ENCODE measurements at regions not wholly inside any gene's neighbourhood (a gene's known extent, or its start where the extent isn't known, plus 50 kb on each side); places are given as distances from the start of the nearest gene placed in this dataset.

DNA sequence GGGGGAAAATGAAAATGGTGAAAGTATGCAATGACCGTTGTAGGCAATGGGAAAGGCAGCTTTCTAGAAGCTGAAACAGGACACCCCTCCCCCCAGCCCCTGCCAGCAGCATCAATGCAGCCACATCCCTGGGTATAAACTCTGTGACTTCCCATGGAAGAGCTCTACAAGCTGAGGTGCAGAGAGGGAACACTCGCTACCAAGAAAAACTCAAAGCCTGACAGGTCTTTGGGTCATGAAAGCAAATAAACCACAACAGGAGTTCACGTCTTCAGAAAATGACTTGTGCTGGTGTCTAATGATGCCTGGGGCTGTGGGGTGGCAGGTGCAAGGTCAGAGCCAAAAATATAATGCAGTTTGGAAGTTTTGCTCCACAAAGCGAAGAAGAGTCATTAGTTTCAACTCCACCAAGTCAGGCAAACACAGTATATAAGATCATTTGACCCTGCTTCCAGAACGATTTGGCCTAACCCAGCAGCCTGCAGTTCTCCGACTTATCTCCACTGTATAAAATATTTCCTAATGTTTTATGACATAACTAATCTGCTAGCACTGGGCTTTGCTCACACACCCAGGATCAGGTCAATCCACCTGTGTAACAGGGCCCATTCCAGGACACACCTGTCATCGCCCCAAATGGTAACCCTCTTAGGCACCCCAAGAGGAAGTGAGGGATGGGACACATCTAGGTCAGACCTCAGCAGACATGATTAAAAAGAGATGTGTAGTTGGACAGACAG, 102.1 kb downstream of the IRS2 start:
- TF ChIP-seq CTCF (conservative IDR thresholded peaks at IDR 0.05) (no peak), EZH2 (IDR thresholded peaks at IDR 0.05; ENCODE audit: low read depth) (no peak)
